ENCODE measurements at regions not wholly inside any gene's neighbourhood (a gene's known extent, or its start where the extent isn't known, plus 50 kb on each side); places are given as distances from the start of the nearest gene placed in this dataset.

DNA sequence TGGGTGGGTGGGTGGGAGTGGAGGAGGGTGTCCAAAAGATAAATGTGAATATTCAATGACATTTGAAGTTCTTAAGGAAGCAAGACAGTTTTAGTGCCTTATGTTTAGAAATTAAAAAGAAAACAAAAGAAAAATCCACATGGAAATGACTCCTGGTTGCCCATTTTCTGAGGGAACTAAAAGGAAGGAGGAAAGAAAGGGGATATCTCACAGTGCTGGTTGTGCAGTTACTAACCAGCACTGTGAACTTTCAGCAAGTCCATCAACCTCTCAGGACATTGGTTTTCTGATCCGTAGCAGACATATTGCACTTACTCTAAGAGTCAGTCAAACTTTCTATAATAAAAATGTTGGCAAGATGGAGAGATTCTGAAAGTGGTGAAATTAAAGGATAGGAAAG is 431.0 kb upstream of the CLINT1 start:
- WGBS, 2 donors: 93 to 94% methylated on average over 1 of the region's 1 CpG
- no peak for DNase-seq

DNA sequence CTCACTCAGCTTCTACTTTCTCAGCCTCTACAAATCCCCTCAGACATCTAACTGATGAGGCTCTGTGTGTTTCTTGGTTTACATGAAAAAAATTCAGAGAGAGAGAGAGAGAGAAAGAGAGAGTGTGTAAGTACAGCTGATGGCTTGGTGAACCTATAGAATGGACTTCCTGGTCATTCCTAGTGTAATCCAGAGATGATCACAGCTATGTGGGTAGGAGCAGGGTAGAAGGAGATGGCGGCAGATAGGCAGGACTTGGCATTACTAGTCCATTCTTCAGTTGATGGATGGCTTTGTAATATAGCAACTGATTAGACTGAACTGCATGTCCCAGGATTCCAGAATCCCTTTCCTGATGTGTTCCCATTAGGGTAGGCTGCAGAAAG is 429.3 kb upstream of the CLINT1 start:
- intact Hi-C loops (cut with DNase I): no loop called here
- Histone ChIP-seq H3K27ac (no peak overlapping the region), H3K36me3 (no peaks in the 10 kb centered on the region), H3K9me3 (no peaks in the 10 kb centered on the region), H3K27me3 (no peaks in the 10 kb centered on the region), H3K4me1 (no peaks in the 10 kb centered on the region), H3K4me3 (replicated peaks in 1 of 3) (no peak overlapping the region)
- DNase-seq: no peak
- 78 to 86% methylated on average over 1 of the region's 1 CpG for WGBS, 2 donors
- TF ChIP-seq, protein P1, sequence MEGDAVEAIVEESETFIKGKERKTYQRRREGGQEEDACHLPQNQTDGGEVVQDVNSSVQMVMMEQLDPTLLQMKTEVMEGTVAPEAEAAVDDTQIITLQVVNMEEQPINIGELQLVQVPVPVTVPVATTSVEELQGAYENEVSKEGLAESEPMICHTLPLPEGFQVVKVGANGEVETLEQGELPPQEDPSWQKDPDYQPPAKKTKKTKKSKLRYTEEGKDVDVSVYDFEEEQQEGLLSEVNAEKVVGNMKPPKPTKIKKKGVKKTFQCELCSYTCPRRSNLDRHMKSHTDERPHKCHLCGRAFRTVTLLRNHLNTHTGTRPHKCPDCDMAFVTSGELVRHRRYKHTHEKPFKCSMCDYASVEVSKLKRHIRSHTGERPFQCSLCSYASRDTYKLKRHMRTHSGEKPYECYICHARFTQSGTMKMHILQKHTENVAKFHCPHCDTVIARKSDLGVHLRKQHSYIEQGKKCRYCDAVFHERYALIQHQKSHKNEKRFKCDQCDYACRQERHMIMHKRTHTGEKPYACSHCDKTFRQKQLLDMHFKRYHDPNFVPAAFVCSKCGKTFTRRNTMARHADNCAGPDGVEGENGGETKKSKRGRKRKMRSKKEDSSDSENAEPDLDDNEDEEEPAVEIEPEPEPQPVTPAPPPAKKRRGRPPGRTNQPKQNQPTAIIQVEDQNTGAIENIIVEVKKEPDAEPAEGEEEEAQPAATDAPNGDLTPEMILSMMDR (IDR thresholded peaks at IDR 0.05): no peak
- no peak for TF ChIP-seq POLR2A (IDR thresholded peaks at IDR 0.05)

More for the DNA sequence above, 431.0 kb upstream of the CLINT1 start:
- no peaks in the 10 kb centered on the region for H3K4me1 ChIP-seq
- H3K36me3 ChIP-seq: no peaks in the 10 kb centered on the region
- no peaks in the 10 kb centered on the region for H3K9me3 ChIP-seq
- no peak overlapping the region for H3K4me3 ChIP-seq (replicated peaks in 1 of 3)
- intact Hi-C loops (cut with DNase I): no loop called here
- no peak overlapping the region for H3K27ac ChIP-seq
- no peaks in the 10 kb centered on the region for H3K27me3 ChIP-seq
- TF ChIP-seq, protein P1 (IDR thresholded peaks at IDR 0.05): no peak
- no peak for TF ChIP-seq POLR2A (IDR thresholded peaks at IDR 0.05)

DNA sequence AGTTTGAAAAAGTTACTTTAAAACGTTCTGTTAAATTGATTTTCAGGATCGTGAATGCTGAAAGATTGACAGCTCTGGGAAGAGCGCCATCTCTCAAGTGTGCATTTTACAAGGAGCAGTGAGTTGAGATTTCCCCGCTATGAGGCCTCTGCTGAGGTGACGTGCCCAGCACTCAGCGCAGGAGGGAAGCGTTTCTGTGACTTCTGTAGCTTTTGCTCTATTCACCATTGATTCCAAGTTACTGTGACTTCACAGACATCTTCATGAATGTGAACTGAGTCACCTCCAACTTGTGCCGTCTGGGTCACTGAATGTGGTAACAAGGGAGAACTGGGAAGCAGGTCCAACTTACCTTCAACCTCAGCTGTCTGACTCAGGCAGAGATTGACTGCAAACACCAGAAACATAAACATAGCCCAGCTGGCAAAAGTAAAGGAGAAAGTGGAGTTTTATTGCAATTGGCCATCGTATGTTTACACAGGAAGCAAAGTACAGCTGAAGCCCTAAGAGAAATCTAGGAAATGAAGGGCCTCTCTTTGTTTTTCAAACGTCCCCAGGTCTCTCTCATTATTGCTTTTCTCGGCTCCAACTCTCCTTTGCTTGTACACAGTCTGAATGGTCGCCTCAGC is 428.8 kb upstream of the CLINT1 start:
- H3K4me3 ChIP-seq (replicated peaks in 1 of 3): no peak overlapping the region
- H3K4me1 ChIP-seq: no peaks in the 10 kb centered on the region
- intact Hi-C loops (cut with DNase I): no loop called here
- DNase-seq: peak; percentile 53 to 58
- H3K36me3 ChIP-seq: no peaks in the 10 kb centered on the region
- H3K9me3 ChIP-seq: no peaks in the 10 kb centered on the region
- H3K27me3 ChIP-seq: no peaks in the 10 kb centered on the region
- TF ChIP-seq, protein P1 (IDR thresholded peaks at IDR 0.05): no peak
- TF ChIP-seq POLR2A (IDR thresholded peaks at IDR 0.05): no peak
- 29 to 34% methylated on average over 12 of the region's 12 CpGs for WGBS, 2 donors
- no peak overlapping the region for H3K27ac ChIP-seq

DNA sequence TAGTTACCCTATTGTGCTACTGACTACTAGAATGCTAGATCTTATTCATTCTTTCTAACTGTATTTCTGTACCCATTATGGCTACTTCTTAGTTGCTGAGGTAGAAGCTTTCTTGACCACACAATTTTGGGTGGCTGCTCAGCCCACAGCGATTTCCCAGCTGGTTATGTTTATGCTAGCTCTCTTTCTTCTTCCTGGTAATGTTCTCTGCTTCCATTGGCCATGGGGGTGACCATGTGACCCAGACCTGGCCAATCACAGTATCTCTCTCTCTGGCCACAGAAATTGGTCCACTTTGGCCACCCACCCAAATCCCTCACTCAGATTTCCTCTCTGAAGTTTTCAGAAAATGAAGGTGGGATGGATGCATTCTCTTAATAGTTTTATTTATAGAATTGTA is 427.9 kb upstream of the CLINT1 start:
- DNase-seq: no peak
- Histone ChIP-seq H3K27ac (no peak overlapping the region), H3K4me1 (no peaks in the 10 kb centered on the region), H3K4me3 (replicated peaks in 1 of 3) (no peak overlapping the region), H3K9me3 (no peaks in the 10 kb centered on the region), H3K27me3 (no peaks in the 10 kb centered on the region), H3K36me3 (no peaks in the 10 kb centered on the region)
- intact Hi-C loops (cut with DNase I): no loop called here
- 83 to 93% methylated on average over 1 of the region's 1 CpG for WGBS, 2 donors
- TF ChIP-seq POLR2A (IDR thresholded peaks at IDR 0.05): no peak
- TF ChIP-seq, protein P1 (IDR thresholded peaks at IDR 0.05): no peak

DNA sequence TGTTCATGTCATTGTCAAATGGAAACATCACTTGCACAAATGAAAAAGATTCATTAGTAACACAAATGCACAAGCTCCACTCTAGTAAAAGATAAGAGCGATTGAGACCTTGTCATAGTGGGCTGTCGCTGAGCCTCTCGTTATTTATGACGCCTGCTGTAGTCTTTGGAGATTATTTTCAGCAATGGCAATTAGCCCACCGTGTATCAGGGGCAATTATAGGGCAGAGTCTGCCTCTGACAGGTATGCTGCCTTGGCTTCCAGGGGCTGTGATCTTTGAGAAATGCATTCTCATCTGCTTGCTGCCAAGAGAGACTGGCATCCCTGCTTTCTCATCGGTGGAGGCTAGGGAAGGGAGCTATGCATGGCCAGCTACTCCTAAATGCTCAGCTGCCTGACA is 426.8 kb upstream of the CLINT1 start:
- no peak for DNase-seq
- H3K4me1 ChIP-seq: no peaks in the 10 kb centered on the region
- intact Hi-C loops (cut with DNase I): no loop called here
- H3K27ac ChIP-seq: no peak overlapping the region
- TF ChIP-seq POLR2A (IDR thresholded peaks at IDR 0.05): no peak
- TF ChIP-seq, protein P1 (IDR thresholded peaks at IDR 0.05): no peak
- H3K9me3 ChIP-seq: no peaks in the 10 kb centered on the region
- WGBS, 2 donors: 86 to 92% methylated on average over 6 of the region's 6 CpGs
- H3K4me3 ChIP-seq (replicated peaks in 1 of 3): no peak overlapping the region
- H3K27me3 ChIP-seq: no peaks in the 10 kb centered on the region
- no peaks in the 10 kb centered on the region for H3K36me3 ChIP-seq

Measured in thyroid gland (tissue), 4 donors.